NB4 (cell line): ENCODE measurements at regions not wholly inside any gene's neighbourhood (a gene's known extent, or its start where the extent isn't known, plus 50 kb on each side); places are given as distances from the start of the nearest gene placed in this dataset.

Experiments used
- DNase-seq: peaks from one replicate; pipeline ENCODE4 v3.0.0; 2010; ENCODE audit warnings: low read depth
- H3K4me3 ChIP-seq: one replicate; pipeline ENCODE4 v1.5.1; 2011; ENCODE audit warnings: mild to moderate bottlenecking, low read depth, low read length, moderate library complexity
- MYC ChIP-seq: IDR thresholded peaks from 2 replicates; pipeline ENCODE4 v1.6.1; 2011; ENCODE audit warnings: low read depth, low read length
- POLR2A ChIP-seq: IDR thresholded peaks from 2 replicates; pipeline ENCODE4 v1.6.1; 2011; ENCODE audit warnings: mild to moderate bottlenecking; ENCODE audit not compliant: insufficient read length; ENCODE audit errors: extremely low read depth
- TF ChIP-seq, protein P1 (sequence below): IDR thresholded peaks from 2 replicates; pipeline ENCODE4 v1.6.1; 2011; ENCODE audit warnings: low read depth, low read length
- TF ChIP-seq, protein P2 (sequence below): IDR thresholded peaks from one replicate; pipeline ENCODE4 v1.5.1; 2012; ENCODE audit warnings: low read depth, low read length

DNA sequence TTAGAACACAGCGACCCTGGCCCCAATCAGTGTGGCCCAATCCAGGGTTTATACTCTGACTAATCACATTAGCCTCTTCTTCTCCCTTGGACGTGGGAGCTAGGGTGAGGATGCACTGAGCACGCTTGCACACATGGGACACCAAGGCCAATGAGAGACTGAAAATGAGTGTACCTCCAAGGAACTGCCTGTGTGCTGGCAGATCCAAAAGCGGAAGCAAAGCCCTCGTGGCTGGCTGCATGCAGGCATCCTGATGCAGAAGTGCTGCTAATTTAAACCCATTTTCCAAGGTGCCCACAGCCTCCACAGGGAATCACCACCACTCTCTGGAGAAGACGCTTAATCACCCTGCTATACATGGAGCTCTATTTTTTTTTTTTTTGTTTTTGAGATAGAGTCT, 375.3 kb upstream of the XYLT1 start:
- no peak overlapping the region for H3K4me3 ChIP-seq
- TF ChIP-seq MYC (no peak), POLR2A (no peak)
- TF ChIP-seq, protein P1, sequence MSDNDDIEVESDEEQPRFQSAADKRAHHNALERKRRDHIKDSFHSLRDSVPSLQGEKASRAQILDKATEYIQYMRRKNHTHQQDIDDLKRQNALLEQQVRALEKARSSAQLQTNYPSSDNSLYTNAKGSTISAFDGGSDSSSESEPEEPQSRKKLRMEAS = no peak
- TF ChIP-seq, protein P2, sequence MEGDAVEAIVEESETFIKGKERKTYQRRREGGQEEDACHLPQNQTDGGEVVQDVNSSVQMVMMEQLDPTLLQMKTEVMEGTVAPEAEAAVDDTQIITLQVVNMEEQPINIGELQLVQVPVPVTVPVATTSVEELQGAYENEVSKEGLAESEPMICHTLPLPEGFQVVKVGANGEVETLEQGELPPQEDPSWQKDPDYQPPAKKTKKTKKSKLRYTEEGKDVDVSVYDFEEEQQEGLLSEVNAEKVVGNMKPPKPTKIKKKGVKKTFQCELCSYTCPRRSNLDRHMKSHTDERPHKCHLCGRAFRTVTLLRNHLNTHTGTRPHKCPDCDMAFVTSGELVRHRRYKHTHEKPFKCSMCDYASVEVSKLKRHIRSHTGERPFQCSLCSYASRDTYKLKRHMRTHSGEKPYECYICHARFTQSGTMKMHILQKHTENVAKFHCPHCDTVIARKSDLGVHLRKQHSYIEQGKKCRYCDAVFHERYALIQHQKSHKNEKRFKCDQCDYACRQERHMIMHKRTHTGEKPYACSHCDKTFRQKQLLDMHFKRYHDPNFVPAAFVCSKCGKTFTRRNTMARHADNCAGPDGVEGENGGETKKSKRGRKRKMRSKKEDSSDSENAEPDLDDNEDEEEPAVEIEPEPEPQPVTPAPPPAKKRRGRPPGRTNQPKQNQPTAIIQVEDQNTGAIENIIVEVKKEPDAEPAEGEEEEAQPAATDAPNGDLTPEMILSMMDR = no peak
- DNase-seq = no peak

DNA sequence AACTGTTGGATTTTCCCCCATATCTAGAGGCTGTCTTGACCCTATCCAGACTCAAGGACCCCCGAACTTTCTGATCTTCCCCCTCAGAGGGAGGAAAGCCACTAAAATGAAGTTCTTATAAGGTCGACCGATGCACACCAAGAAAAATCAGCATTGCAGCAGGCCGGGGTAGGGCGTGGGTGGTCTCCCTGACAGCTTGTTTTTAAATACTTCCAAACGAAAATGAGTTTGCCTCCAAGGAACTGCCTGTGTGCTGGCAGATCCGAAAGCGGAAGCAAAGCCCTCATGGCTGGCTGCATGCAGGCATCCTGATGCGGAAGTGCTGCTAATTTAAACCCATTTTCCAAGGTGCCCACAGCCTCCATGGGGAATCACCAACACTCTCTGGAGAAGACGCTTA, 374.3 kb upstream of the XYLT1 start:
- TF ChIP-seq MYC (no peak), POLR2A (no peak)
- TF ChIP-seq, protein P1 = no peak
- TF ChIP-seq, protein P2 = no peak
- no peak for DNase-seq
- H3K4me3 ChIP-seq = no peak overlapping the region

DNA sequence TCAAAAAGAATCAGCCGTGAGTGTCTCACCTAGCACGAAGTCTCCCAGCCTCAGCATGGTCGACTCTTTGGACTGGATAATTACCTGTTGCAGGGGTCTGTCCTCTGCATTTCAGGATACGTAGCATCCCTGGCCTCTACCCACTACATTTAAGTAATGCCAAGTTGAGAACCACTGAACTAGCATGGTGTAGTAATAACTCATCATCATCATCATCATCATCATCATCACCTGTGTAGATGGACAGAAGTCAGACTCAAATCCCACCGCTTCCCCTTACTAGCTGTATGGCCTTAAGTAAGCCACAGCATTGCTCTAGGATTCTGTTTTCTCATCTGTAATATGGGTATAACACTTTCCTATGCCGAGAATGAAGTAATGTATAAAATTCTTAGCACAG, 373.1 kb upstream of the XYLT1 start:
- TF ChIP-seq, protein P2 = no peak
- TF ChIP-seq POLR2A (no peak), MYC (no peak)
- TF ChIP-seq, protein P1 = no peak
- no peak overlapping the region for H3K4me3 ChIP-seq
- DNase-seq = no peak

DNA sequence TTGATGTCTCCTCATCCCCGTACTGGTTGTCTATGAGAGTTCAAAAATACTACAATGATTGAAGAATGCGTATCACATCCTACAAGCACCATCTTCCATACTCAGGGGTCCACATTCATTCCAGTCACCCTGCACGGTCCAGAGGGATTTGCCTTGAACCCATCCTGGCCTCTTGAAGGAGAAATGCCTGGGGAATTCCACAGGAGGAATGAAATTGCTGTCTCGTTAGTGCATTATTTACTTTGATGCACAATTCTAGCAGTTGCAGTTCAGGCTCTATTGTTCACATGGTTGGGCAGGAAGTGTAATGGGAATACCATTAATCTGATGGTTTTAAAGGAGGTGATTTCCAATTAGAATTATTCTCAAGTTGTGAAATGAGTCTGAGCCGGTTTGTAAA, 369.1 kb upstream of the XYLT1 start:
- TF ChIP-seq, protein P2 = no peak
- TF ChIP-seq POLR2A (no peak), MYC (no peak)
- TF ChIP-seq, protein P1 = no peak
- no peak for DNase-seq
- no peak overlapping the region for H3K4me3 ChIP-seq

DNA sequence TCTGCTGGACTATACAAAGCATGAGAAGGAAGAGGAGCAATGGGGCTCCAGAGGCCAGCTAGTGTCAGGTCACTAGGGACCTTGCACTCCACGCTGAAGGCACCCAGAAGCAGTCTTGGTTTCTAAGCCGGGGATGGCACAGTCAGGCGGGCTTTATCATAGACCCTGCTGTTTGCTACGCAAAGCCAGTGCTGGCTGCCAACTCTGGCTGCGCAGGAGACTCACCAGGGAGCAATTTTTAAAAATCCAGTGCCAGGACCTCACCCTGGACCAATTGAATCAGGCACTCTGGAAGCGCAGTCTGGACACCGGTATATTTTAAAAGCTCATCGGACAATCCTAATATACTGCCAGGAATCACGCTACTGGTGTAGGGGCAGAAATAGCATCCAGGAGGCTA, 368.5 kb upstream of the XYLT1 start:
- no peak overlapping the region for H3K4me3 ChIP-seq
- TF ChIP-seq, protein P1 = no peak
- TF ChIP-seq POLR2A (no peak), MYC (no peak)
- TF ChIP-seq, protein P2 = no peak
- DNase-seq = no peak

DNA sequence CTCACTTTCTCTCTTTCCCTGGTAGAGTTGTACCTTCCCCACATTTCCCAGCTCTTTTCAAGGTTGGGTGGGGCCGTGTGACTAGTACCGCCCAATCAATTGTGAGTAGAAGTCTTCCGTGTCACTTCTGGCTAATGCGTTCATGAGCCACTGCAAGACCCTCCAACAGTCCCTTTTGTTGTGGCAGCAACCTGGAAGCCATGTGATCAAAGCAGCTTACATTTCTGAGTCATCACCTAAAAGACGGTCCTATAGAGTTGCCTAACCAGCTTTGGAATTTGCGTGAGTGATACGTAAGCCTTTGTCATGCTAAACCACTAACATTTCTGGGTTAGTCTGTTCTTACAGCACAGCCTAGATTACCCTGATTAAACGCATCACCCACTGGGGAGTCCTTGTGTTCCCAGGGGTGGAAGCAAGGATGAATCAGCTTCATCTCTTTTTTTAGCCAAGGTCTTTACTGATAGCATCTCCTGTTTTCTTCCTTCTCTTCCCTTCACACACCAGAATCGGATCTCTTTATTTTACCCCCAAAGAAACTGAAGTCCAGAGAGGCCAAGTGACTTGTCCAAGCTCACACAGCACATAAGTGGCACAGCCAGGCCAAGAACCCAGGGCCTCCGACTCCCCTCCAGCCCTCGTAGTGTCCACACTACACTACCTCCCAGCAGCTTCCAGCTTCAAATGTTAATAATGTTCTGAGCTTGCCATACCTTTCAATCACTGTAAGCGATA, 366.3 kb upstream of the XYLT1 start:
- DNase-seq = peak; percentile 31
- no peak for TF ChIP-seq POLR2A
- TF ChIP-seq MYC = no peak
- TF ChIP-seq, protein P1 = no peak
- TF ChIP-seq, protein P2 = no peak
- H3K4me3 ChIP-seq = no peak overlapping the region
